Naive thymus-derived CD4-positive, alpha-beta T cell (primary cell): ENCODE measurements at regions not wholly inside any gene's neighbourhood (a gene's known extent, or its start where the extent isn't known, plus 50 kb on each side); places are given as distances from the start of the nearest gene placed in this dataset.

Experiments used
- ATAC-seq: fragments of 150-1000 bp; cut with Tn5 transposase; 2 replicates; pipeline ENCODE4 v1.10.0; 2021; ENCODE audit warnings: mild to moderate bottlenecking, moderate library complexity
- CTCF ChIA-PET: fragments of 350-600 bp; sonication (Branson Sonifier 250); formaldehyde crosslinking; loops from one replicate; lab custom pipeline; 2021; ENCODE audit warnings: antibody characterized with exemption; lab: Charles Lee
- POLR2A ChIA-PET: fragments of 350-600 bp; sonication (Branson Sonifier 250); formaldehyde crosslinking; loops from one replicate; lab custom pipeline; 2021; ENCODE audit warnings: antibody characterized with exemption, inconsistent platforms; lab: Charles Lee
- DNase-seq, 9 donors: peaks; one replicate each; pipeline versions ENCODE4 v3.0.0 to v3.0.0-alpha.2; 2020 to 2022; ENCODE audit warnings: mixed read lengths in 1 of 9
- H3K27ac ChIP-seq: one replicate; pipeline ENCODE4 v1.7.0; 2013; ENCODE audit warnings: mild to moderate bottlenecking, low read depth, low read length, moderate library complexity
- H3K27me3 ChIP-seq, 2 donors: one replicate each; pipeline ENCODE4 v1.7.0; 2013; ENCODE audit warnings: low read length in 2 of 2, mild to moderate bottlenecking in 2 of 2, moderate library complexity in 2 of 2; ENCODE audit not compliant: control insufficient read depth in 2 of 2, insufficient read depth in 2 of 2
- H3K36me3 ChIP-seq, 3 experiments: 1 replicate in 2 of 3; 2 replicates in 1 of 3; pipeline ENCODE4 v1.7.0; 2013; ENCODE audit warnings: low read length in 3 of 3, mild to moderate bottlenecking in 3 of 3, moderate library complexity in 1 of 3; ENCODE audit not compliant: insufficient read depth in 3 of 3, control insufficient read depth in 2 of 3
- H3K4me1 ChIP-seq, 2 donors: one replicate each; pipeline ENCODE4 v1.7.0; 2013; ENCODE audit warnings: low read length in 2 of 2, mild to moderate bottlenecking in 2 of 2, moderate library complexity in 1 of 2; ENCODE audit not compliant: control insufficient read depth in 2 of 2, insufficient read depth in 2 of 2
- H3K4me3 ChIP-seq: 2 replicates; pipeline ENCODE4 v1.7.0; 2013; ENCODE audit warnings: mild to moderate bottlenecking, low read length
- H3K9me3 ChIP-seq, 3 experiments: 1 replicate in 2 of 3; 2 replicates in 1 of 3; pipeline ENCODE4 v1.7.0; 2013; ENCODE audit warnings: low read length in 3 of 3; ENCODE audit not compliant: control insufficient read depth in 2 of 3
- H3K27ac Mint-ChIP-seq, 9 donors: one replicate each; pipeline ENCODE4 v1.8.0; 2020 to 2022; ENCODE audit warnings: mixed read lengths in 9 of 9, mild to moderate bottlenecking in 8 of 9, moderate library complexity in 5 of 9, inconsistent platforms in 2 of 9
- H3K27me3 Mint-ChIP-seq, 5 donors: one replicate each; pipeline ENCODE4 v1.8.0; 2021 to 2022; ENCODE audit warnings: mixed read lengths in 5 of 5, mild to moderate bottlenecking in 1 of 5
- H3K36me3 Mint-ChIP-seq, 5 donors: one replicate each; pipeline ENCODE4 v1.8.0; 2020 to 2022; ENCODE audit warnings: mixed read lengths in 5 of 5, mild to moderate bottlenecking in 3 of 5, inconsistent platforms in 1 of 5
- H3K4me1 Mint-ChIP-seq, 7 donors: one replicate each; pipeline ENCODE4 v1.8.0; 2020 to 2022; ENCODE audit warnings: mixed read lengths in 7 of 7, mild to moderate bottlenecking in 3 of 7, inconsistent platforms in 1 of 7
- H3K4me3 Mint-ChIP-seq, 10 donors: one replicate each; pipeline ENCODE4 v1.8.0; 2020 to 2022; ENCODE audit warnings: mild to moderate bottlenecking in 10 of 10, mixed read lengths in 10 of 10, moderate library complexity in 6 of 10, inconsistent platforms in 2 of 10
- H3K9me3 Mint-ChIP-seq, 11 donors: one replicate each; pipeline ENCODE4 v1.8.0; 2020 to 2022; ENCODE audit warnings: mixed read lengths in 11 of 11, mild to moderate bottlenecking in 4 of 11, inconsistent platforms in 1 of 11, moderate library complexity in 1 of 11
- intact Hi-C, 2 donors: fragments of 100-400 bp; cut with micrococcal nuclease; formaldehyde crosslinking; loops; one replicate each; pipeline ENCODE4 v1.15.1; 2023

DNA sequence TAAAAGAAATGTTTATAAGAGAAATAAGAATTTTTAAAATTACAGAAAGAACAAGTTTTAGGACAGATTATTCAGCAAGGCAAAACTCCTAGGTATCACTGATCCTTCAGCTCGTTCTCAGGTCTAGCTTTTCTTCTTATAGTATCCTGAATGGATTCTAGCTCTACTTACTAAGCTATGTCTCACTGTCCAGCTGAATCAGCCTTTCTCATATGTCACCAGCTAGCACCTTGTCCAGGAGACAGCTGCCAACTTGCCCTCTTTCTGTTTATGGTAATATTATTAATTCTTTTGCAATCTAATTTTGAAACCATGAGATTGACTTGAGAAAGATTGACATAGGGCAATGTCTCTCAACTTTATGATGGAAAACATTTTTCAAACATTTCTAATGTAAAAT lies 159.9 kb downstream of the LYPLAL1 start:
- Histone ChIP-seq H3K27me3 (no peaks in the 10 kb centered on the region), H3K4me1 (no peaks in the 10 kb centered on the region), H3K27ac (no peak overlapping the region), H3K4me3 (no peak overlapping the region), H3K9me3 (no peaks in the 10 kb centered on the region), H3K36me3 (no peaks in the 10 kb centered on the region)
- H3K27me3 Mint-ChIP-seq: no peaks in the 10 kb centered on the region
- peaks cover 0 to 2% (median 0%) of the 10 kb centered on the region in 11 donors for H3K9me3 Mint-ChIP-seq
- no peaks in the 10 kb centered on the region for H3K36me3 Mint-ChIP-seq
- ChIA-PET POLR2A (no interaction called here), CTCF (no interaction called here)
- H3K27ac Mint-ChIP-seq: no peak overlapping the region
- no peaks in the 10 kb centered on the region for H3K4me1 Mint-ChIP-seq
- intact Hi-C loops: no loop called here
- DNase-seq: no peak
- no peak overlapping the region for H3K4me3 Mint-ChIP-seq
- no peak for ATAC-seq

DNA sequence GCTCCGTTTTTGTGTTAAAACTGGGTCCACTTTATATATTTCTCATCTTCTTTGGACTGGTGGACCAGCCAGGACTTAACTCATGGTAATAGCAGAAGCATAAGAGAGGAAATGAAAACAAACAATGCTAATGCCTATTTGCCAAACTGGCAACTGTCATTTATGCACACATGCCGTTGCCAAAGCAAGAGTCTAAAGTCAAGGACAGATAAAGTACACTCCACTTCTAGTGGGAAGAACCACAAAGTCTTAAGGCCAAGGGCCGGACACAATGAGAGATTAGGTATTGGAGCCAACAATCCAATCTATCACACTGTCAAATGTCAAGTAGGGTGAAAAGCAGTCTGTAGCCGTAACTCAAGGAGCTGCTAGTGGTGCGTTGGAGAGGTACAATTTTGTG lies 157.7 kb downstream of the LYPLAL1 start:
- no peaks in the 10 kb centered on the region for H3K36me3 ChIP-seq
- CTCF ChIA-PET: no interaction called here
- Mint-ChIP-seq H3K4me3 (no peak overlapping the region), H3K27me3 (no peaks in the 10 kb centered on the region), H3K4me1 (no peaks in the 10 kb centered on the region), H3K27ac (no peak overlapping the region), H3K9me3 (peaks cover 0 to 21% (median 4%) of the 10 kb centered on the region in 11 donors), H3K36me3 (peaks cover 0 to 14% (median 0%) of the 10 kb centered on the region in 5 donors)
- H3K4me1 ChIP-seq: no peaks in the 10 kb centered on the region
- H3K27ac ChIP-seq: no peak overlapping the region
- intact Hi-C loops: no loop called here
- POLR2A ChIA-PET: no interaction called here
- ATAC-seq (no peak), DNase-seq (no peak)
- no peaks in the 10 kb centered on the region for H3K27me3 ChIP-seq
- H3K9me3 ChIP-seq: no peaks in the 10 kb centered on the region
- H3K4me3 ChIP-seq: no peak overlapping the region

DNA sequence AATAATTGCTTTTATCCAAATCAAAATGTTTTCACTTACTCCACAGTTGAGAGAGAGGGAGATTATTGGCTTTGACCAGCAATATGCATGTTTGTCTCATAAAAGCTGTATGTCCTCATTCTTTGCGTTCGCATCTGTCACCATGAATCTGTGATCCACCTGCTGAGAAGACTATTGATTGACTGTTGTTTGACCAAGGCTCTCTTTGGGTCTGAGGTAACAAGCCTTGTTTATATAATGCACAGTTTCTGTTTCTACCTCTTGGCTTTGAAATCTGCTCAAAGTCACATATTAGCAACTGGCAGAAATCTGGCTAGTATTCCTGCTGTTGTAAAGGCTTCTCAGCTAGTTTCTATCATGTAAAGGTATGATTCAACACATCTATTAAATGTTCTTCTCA lies 157.0 kb downstream of the LYPLAL1 start:
- Mint-ChIP-seq H3K27me3 (no peaks in the 10 kb centered on the region), H3K36me3 (peaks cover 0 to 14% (median 0%) of the 10 kb centered on the region in 5 donors), H3K27ac (no peak overlapping the region), H3K9me3 (peaks cover 0 to 22% (median 4%) of the 10 kb centered on the region in 11 donors), H3K4me3 (no peak overlapping the region), H3K4me1 (no peaks in the 10 kb centered on the region)
- no peak for DNase-seq
- Histone ChIP-seq H3K4me1 (no peaks in the 10 kb centered on the region), H3K9me3 (no peaks in the 10 kb centered on the region), H3K27ac (no peak overlapping the region), H3K27me3 (no peaks in the 10 kb centered on the region), H3K36me3 (no peaks in the 10 kb centered on the region), H3K4me3 (no peak overlapping the region)
- no peak for ATAC-seq
- CTCF ChIA-PET: no interaction called here
- intact Hi-C loops: no loop called here
- POLR2A ChIA-PET: no interaction called here

DNA sequence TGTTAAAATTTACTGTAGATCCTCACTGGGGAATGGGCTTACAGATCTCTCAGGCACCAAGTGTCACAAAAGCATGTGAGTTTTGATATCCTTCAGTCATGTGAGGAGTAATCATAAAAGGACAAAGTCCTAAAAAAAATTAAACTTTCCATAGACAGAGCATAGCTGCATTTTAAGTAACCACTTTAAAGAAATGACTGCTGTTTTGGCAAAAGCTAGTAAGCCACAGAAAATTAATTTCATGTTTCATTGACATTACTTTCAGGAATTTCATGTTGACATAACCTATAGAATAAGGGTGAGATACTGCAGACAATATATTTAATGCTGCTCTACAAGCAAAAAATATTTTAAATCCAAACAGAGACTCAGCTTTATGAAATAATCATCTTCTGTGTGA lies 156.3 kb downstream of the LYPLAL1 start:
- DNase-seq: no peak
- Histone ChIP-seq H3K4me3 (no peak overlapping the region), H3K4me1 (no peaks in the 10 kb centered on the region), H3K27me3 (no peaks in the 10 kb centered on the region), H3K36me3 (no peaks in the 10 kb centered on the region), H3K27ac (no peak overlapping the region), H3K9me3 (no peaks in the 10 kb centered on the region)
- no peak for ATAC-seq
- Mint-ChIP-seq H3K9me3 (peaks cover 0 to 25% (median 4%) of the 10 kb centered on the region in 11 donors), H3K36me3 (peaks cover 0 to 14% (median 0%) of the 10 kb centered on the region in 5 donors), H3K4me3 (no peak overlapping the region), H3K27me3 (no peaks in the 10 kb centered on the region), H3K27ac (no peak overlapping the region), H3K4me1 (peaks cover 0 to 5% (median 0%) of the 10 kb centered on the region in 7 donors)
- ChIA-PET CTCF (no interaction called here), POLR2A (no interaction called here)
- intact Hi-C loops: no loop called here

DNA sequence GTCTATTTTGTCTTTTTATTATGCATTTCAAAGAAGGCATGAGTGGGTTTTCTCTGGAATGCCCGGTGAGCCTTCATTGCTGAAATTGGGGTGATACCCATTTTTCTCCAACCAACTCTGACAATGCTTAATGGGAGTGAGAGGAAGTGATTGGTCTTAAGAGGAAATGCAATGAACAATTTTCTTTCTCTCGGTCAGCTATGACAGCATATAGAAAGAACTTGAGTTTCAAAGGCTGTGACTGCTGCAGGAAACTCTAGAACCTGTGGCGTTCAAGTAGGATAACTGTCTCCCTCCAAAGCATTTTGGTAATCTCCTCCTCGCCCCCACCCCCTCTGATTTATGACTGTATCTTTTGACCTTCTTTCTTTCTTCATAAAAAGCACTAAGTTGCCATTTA lies 155.9 kb downstream of the LYPLAL1 start:
- H3K9me3 ChIP-seq: no peaks in the 10 kb centered on the region
- no peaks in the 10 kb centered on the region for H3K27me3 ChIP-seq
- POLR2A ChIA-PET: no interaction called here
- no peak overlapping the region for H3K4me3 ChIP-seq
- H3K36me3 Mint-ChIP-seq: peaks cover 0 to 14% (median 0%) of the 10 kb centered on the region in 5 donors
- CTCF ChIA-PET: no interaction called here
- intact Hi-C loops: no loop called here
- no peaks in the 10 kb centered on the region for H3K27me3 Mint-ChIP-seq
- H3K27ac ChIP-seq: no peak overlapping the region
- H3K27ac Mint-ChIP-seq: no peak overlapping the region
- no peaks in the 10 kb centered on the region for H3K4me1 ChIP-seq
- peaks cover 0 to 5% (median 0%) of the 10 kb centered on the region in 7 donors for H3K4me1 Mint-ChIP-seq
- ATAC-seq: no peak
- DNase-seq: no peak
- no peaks in the 10 kb centered on the region for H3K36me3 ChIP-seq
- peaks cover 0 to 25% (median 4%) of the 10 kb centered on the region in 11 donors for H3K9me3 Mint-ChIP-seq
- no peak overlapping the region for H3K4me3 Mint-ChIP-seq

DNA sequence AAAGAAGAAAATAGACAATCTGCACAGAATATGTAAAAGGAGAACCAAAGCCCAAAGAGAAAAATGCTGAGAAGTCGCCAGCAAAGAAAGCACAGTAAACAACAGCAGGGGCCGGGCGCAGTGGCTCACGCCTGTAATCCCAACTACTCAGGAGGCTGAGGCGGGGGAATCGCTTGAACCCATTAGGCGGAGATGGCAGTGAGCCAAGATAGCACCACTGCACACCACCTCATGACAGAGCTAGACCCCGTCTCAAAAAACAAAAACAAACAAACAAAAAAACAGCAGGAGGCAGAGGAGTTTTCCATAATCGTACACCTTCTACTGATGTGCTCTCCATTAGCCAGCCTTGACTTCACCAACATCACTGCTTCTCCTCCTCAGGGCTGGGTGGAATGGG lies 153.2 kb downstream of the LYPLAL1 start:
- CTCF ChIA-PET: no interaction called here
- Histone ChIP-seq H3K4me1 (no peaks in the 10 kb centered on the region), H3K9me3 (no peaks in the 10 kb centered on the region), H3K27me3 (no peaks in the 10 kb centered on the region), H3K36me3 (no peaks in the 10 kb centered on the region), H3K4me3 (no peak overlapping the region), H3K27ac (no peak overlapping the region)
- DNase-seq (no peak), ATAC-seq (no peak)
- intact Hi-C loops: no loop called here
- Mint-ChIP-seq H3K9me3 (peaks cover 0 to 25% (median 3%) of the 10 kb centered on the region in 11 donors), H3K27ac (no peak overlapping the region), H3K36me3 (peaks cover 0 to 14% (median 0%) of the 10 kb centered on the region in 5 donors), H3K4me3 (no peak overlapping the region), H3K27me3 (no peaks in the 10 kb centered on the region), H3K4me1 (peaks cover 0 to 5% (median 0%) of the 10 kb centered on the region in 7 donors)
- POLR2A ChIA-PET: no interaction called here

DNA sequence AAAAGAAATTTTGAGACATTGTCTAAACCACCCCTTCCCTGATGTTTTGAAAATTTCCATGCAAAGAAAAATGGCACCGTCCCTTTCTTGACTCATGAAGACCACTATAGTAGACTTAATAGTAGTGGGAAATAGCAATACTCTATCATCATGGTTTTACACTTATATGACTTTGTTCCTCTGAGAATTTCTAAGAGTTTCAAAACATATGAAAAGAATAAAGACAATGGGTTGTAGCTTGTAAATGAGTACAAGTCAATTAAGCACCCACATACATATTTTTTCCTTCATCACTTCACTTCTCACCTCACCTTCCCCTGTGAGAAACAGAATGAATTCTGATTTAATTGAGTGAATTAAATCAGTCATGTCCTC lies 151.7 kb downstream of the LYPLAL1 start:
- Mint-ChIP-seq H3K9me3 (peaks cover 0 to 25% (median 4%) of the 10 kb centered on the region in 11 donors), H3K27ac (no peak overlapping the region), H3K27me3 (no peaks in the 10 kb centered on the region), H3K4me3 (no peak overlapping the region), H3K36me3 (peaks cover 0 to 14% (median 0%) of the 10 kb centered on the region in 5 donors), H3K4me1 (peaks cover 0 to 5% (median 0%) of the 10 kb centered on the region in 7 donors)
- CTCF ChIA-PET: no interaction called here
- ATAC-seq (no peak), DNase-seq (no peak)
- intact Hi-C loops: no loop called here
- Histone ChIP-seq H3K4me1 (no peaks in the 10 kb centered on the region), H3K4me3 (no peak overlapping the region), H3K36me3 (no peaks in the 10 kb centered on the region), H3K9me3 (no peaks in the 10 kb centered on the region), H3K27me3 (no peaks in the 10 kb centered on the region), H3K27ac (no peak overlapping the region)
- POLR2A ChIA-PET: no interaction called here
